ENCODE measurements at regions not wholly inside any gene's neighbourhood (a gene's known extent, or its start where the extent isn't known, plus 50 kb on each side); places are given as distances from the start of the nearest gene placed in this dataset.

GRCh38 chr4:52243367-52243766, 192.3 kb downstream of the SPATA18 start:
- Mint-ChIP-seq H3K27ac (no peak overlapping the region), H3K27me3 (ENCODE audit: insufficient read depth) (no peaks in the 10 kb centered on the region), H3K4me3 (no peak overlapping the region), H3K9me3 (peaks cover 2% of the 10 kb centered on the region), H3K36me3 (ENCODE audit: low read depth) (no peaks in the 10 kb centered on the region), H3K4me1 (peaks cover 10% of the 10 kb centered on the region)
- 95 to 96% methylated on average over 4 to 5 of the region's 5 CpGs for WGBS, 2 experiments (ENCODE audit: insufficient coverage in 1 of 2, insufficient read length in 1 of 2)
- H3K36me3 ChIP-seq (ENCODE audit: control insufficient read depth, insufficient read depth, low read length): no peaks in the 10 kb centered on the region
- TF ChIP-seq CTCF (conservative IDR thresholded peaks at IDR 0.05): no peak
- no peak overlapping the region for H3K27ac ChIP-seq (ENCODE audit: low read depth, low read length)
- peaks cover 25% of the 10 kb centered on the region for H3K9me3 ChIP-seq (ENCODE audit: control insufficient read depth, low read length)
- peaks cover 6% of the 10 kb centered on the region for H3K4me1 ChIP-seq (ENCODE audit: control insufficient read depth, insufficient read depth, low read length)
- no peak overlapping the region for H3K9ac ChIP-seq (ENCODE audit: extremely low read depth, low read length, poor library complexity, severe bottlenecking)
- H3K27me3 ChIP-seq (ENCODE audit: control insufficient read depth, insufficient read depth, low read length, poor library complexity, severe bottlenecking): no peaks in the 10 kb centered on the region
- no peak for DNase-seq
- no peak overlapping the region for H3K4me3 ChIP-seq (ENCODE audit: low read length)

- Mint-ChIP-seq H3K27ac (no peak overlapping the region), H3K9me3 (peaks cover 2% of the 10 kb centered on the region), H3K4me1 (peaks cover 10% of the 10 kb centered on the region)
Measured at GRCh38 chr4:52244103-52244775, 193.1 kb downstream of the SPATA18 start.

GRCh38 chr4:52244848-52245247, 193.7 kb downstream of the SPATA18 start:
- peaks cover 1% of the 10 kb centered on the region for H3K9me3 Mint-ChIP-seq
- no peak overlapping the region for H3K4me3 Mint-ChIP-seq
- H3K9ac ChIP-seq (ENCODE audit: extremely low read depth, low read length, poor library complexity, severe bottlenecking): no peak overlapping the region
- H3K27me3 Mint-ChIP-seq (ENCODE audit: insufficient read depth): no peaks in the 10 kb centered on the region
- H3K27ac ChIP-seq (ENCODE audit: low read depth, low read length): no peak overlapping the region
- peaks cover 6% of the 10 kb centered on the region for H3K4me1 ChIP-seq (ENCODE audit: control insufficient read depth, insufficient read depth, low read length)
- WGBS, 2 experiments (ENCODE audit: insufficient coverage in 1 of 2, insufficient read length in 1 of 2): 83 to 90% methylated on average over 2 to 3 of the region's 3 CpGs
- TF ChIP-seq CTCF (conservative IDR thresholded peaks at IDR 0.05): no peak
- H3K36me3 Mint-ChIP-seq (ENCODE audit: low read depth): no peaks in the 10 kb centered on the region
- no peak overlapping the region for H3K27ac Mint-ChIP-seq
- H3K9me3 ChIP-seq (ENCODE audit: control insufficient read depth, low read length): peaks cover 17% of the 10 kb centered on the region
- peaks cover 15% of the 10 kb centered on the region for H3K4me1 Mint-ChIP-seq
- H3K4me3 ChIP-seq (ENCODE audit: low read length): no peak overlapping the region
- H3K36me3 ChIP-seq (ENCODE audit: control insufficient read depth, insufficient read depth, low read length): no peaks in the 10 kb centered on the region
- DNase-seq: no peak
- H3K27me3 ChIP-seq (ENCODE audit: control insufficient read depth, insufficient read depth, low read length, poor library complexity, severe bottlenecking): no peaks in the 10 kb centered on the region

More at GRCh38 chr4:52244103-52244775, 193.1 kb downstream of the SPATA18 start:
- peaks cover 6% of the 10 kb centered on the region for H3K4me1 ChIP-seq (ENCODE audit: control insufficient read depth, insufficient read depth, low read length)
- no peaks in the 10 kb centered on the region for H3K27me3 Mint-ChIP-seq (ENCODE audit: insufficient read depth)
- H3K36me3 ChIP-seq (ENCODE audit: control insufficient read depth, insufficient read depth, low read length): no peaks in the 10 kb centered on the region
- H3K4me3 Mint-ChIP-seq: no peak overlapping the region
- H3K9me3 ChIP-seq (ENCODE audit: control insufficient read depth, low read length): peaks cover 20% of the 10 kb centered on the region
- no peak overlapping the region for H3K9ac ChIP-seq (ENCODE audit: extremely low read depth, low read length, poor library complexity, severe bottlenecking)
- H3K27me3 ChIP-seq (ENCODE audit: control insufficient read depth, insufficient read depth, low read length, poor library complexity, severe bottlenecking): no peaks in the 10 kb centered on the region
- no peak for TF ChIP-seq CTCF (conservative IDR thresholded peaks at IDR 0.05)
- no peak overlapping the region for H3K27ac ChIP-seq (ENCODE audit: low read depth, low read length)
- DNase-seq: no peak
- H3K4me3 ChIP-seq (ENCODE audit: low read length): no peak overlapping the region
- WGBS, 2 experiments (ENCODE audit: insufficient coverage in 1 of 2, insufficient read length in 1 of 2): 89 to 95% methylated on average over 5 to 6 of the region's 7 CpGs
- no peaks in the 10 kb centered on the region for H3K36me3 Mint-ChIP-seq (ENCODE audit: low read depth)
